B cell (primary cell): ENCODE measurements at regions not wholly inside any gene's neighbourhood (a gene's known extent, or its start where the extent isn't known, plus 50 kb on each side); places are given as distances from the start of the nearest gene placed in this dataset.

Experiments used
- EZH2 ChIP-seq: IDR thresholded peaks from 2 replicates; pipeline ENCODE4 v1.6.1; 2012; ENCODE audit warnings: borderline replicate concordance, low read depth, mild to moderate bottlenecking, moderate library complexity, low read length; ENCODE audit not compliant: insufficient read depth, poor library complexity, severe bottlenecking
- TF ChIP-seq, protein P1 (sequence below): fragments of 200-600 bp; IDR thresholded peaks from one replicate; pipeline ENCODE4 v1.8.0; 2022; ENCODE audit warnings: antibody characterized with exemption, mild to moderate bottlenecking

DNA sequence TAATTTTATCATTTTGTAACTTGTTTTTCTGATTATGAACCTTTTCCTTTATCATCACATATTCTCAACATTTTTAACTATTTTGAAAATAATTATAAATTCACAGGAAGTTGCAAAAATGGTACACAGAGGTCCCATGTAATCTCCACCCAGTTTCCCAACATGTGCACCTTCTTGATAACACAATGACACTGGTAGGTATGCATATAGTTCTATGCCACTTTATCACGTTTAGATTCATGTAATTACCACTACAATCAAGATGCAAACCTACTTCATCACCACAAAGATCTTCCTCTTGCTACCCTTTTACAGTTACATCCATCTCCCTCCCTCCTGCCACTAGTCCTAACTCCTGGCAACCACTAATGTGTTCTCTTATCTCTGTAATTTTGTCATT is 413.9 kb downstream of the SHQ1 start:
- TF ChIP-seq, protein P1, sequence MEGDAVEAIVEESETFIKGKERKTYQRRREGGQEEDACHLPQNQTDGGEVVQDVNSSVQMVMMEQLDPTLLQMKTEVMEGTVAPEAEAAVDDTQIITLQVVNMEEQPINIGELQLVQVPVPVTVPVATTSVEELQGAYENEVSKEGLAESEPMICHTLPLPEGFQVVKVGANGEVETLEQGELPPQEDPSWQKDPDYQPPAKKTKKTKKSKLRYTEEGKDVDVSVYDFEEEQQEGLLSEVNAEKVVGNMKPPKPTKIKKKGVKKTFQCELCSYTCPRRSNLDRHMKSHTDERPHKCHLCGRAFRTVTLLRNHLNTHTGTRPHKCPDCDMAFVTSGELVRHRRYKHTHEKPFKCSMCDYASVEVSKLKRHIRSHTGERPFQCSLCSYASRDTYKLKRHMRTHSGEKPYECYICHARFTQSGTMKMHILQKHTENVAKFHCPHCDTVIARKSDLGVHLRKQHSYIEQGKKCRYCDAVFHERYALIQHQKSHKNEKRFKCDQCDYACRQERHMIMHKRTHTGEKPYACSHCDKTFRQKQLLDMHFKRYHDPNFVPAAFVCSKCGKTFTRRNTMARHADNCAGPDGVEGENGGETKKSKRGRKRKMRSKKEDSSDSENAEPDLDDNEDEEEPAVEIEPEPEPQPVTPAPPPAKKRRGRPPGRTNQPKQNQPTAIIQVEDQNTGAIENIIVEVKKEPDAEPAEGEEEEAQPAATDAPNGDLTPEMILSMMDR: no peak
- TF ChIP-seq EZH2: no peak
